GM20000 (cell line): ENCODE measurements at regions not wholly inside any gene's neighbourhood (a gene's known extent, or its start where the extent isn't known, plus 50 kb on each side); places are given as distances from the start of the nearest gene placed in this dataset.

Experiments used
- DNase-seq: peaks from one replicate; pipeline ENCODE4 v3.0.0; 2012; ENCODE audit warnings: low spot score
- TF ChIP-seq, protein P1 (sequence below): IDR thresholded peaks from 2 replicates; pipeline ENCODE4 v1.5.1; 2012; ENCODE audit warnings: mild to moderate bottlenecking, control low read depth; ENCODE audit errors: extremely low read depth, missing control alignments

DNA sequence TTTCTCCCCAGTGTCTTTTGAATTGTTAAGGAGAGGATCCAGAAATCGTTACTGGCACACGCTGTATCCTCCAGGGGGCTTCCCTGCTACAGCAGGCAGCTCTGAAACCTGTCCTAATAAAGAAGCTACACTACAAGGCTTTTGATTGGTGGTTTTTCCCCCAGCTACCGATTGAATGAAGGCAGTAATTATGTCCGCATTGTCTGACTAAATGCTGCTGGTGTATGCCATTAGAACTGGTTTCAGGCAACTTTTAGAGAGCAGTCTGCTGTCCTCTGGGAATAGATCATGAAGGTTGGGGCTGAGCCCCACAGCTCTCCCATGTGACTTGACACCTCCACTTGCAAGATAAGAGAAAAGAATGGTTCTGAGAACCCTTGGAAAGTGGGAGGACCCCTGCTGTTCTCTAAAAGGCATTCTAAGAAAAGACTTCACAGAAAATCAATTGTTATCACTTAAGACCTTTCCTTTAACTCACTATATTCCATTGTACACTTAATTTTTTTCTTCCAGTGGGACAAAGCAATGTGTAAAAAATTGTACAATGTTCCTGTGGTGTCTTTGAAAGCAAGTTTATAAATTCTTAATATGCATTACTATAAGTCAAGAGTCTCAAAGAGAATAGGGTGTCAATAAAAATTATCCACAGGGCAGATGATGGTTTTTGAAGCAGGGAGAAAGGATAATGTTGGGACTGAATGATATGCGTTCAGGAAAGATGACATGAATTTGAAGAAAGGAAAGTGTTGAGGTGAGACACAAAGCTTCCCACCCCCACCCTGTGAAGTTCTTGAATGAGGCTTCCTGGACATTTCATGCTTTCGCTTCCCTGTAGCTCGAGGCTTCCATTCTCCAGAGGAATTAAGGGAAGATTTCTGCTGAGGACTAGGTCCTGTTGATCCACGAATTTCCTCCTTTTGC lies 53.0 kb upstream of the DAZL start:
- TF ChIP-seq, protein P1, sequence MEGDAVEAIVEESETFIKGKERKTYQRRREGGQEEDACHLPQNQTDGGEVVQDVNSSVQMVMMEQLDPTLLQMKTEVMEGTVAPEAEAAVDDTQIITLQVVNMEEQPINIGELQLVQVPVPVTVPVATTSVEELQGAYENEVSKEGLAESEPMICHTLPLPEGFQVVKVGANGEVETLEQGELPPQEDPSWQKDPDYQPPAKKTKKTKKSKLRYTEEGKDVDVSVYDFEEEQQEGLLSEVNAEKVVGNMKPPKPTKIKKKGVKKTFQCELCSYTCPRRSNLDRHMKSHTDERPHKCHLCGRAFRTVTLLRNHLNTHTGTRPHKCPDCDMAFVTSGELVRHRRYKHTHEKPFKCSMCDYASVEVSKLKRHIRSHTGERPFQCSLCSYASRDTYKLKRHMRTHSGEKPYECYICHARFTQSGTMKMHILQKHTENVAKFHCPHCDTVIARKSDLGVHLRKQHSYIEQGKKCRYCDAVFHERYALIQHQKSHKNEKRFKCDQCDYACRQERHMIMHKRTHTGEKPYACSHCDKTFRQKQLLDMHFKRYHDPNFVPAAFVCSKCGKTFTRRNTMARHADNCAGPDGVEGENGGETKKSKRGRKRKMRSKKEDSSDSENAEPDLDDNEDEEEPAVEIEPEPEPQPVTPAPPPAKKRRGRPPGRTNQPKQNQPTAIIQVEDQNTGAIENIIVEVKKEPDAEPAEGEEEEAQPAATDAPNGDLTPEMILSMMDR: no peak
- no peak for DNase-seq

DNA sequence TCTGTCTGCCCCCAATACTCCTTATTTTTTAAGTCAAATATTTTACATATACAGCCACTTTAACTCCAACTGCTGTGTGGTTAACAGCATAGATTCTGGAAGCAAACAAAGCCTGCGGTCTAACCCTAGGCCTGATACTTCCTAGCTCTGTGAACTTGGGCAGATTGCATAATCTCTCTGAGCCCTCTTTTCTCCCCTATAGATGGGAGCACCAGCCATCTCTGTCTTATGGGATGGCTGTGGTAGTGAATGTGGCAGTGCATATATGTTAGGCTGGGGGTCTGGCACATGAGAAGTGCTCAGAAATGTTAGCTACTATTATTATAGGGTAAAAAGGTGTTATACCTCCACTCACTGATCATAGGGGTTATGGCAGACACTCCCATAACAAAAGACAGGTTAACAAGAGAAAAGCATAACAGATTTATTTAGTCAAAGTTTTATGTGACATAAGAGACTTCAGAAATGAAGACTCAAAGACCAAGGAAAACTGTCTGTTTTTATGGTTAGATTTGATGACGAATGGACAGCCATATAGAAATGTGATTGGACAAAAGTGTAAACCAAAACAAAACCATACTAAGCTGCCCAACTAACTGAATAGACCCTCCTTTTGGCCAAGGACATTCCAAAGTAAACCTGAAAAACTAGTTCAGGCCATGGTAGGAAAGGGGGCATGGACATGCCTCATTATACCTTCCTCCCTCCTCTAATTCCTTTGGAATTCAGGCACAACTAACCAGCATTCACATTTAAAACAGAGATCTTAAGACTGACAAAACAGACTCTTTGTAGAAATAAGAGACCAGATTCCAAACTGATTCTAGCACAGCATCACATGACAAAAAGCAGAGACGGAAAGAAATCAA lies 53.9 kb upstream of the DAZL start:
- no peak for DNase-seq
- TF ChIP-seq, protein P1: no peak

DNA sequence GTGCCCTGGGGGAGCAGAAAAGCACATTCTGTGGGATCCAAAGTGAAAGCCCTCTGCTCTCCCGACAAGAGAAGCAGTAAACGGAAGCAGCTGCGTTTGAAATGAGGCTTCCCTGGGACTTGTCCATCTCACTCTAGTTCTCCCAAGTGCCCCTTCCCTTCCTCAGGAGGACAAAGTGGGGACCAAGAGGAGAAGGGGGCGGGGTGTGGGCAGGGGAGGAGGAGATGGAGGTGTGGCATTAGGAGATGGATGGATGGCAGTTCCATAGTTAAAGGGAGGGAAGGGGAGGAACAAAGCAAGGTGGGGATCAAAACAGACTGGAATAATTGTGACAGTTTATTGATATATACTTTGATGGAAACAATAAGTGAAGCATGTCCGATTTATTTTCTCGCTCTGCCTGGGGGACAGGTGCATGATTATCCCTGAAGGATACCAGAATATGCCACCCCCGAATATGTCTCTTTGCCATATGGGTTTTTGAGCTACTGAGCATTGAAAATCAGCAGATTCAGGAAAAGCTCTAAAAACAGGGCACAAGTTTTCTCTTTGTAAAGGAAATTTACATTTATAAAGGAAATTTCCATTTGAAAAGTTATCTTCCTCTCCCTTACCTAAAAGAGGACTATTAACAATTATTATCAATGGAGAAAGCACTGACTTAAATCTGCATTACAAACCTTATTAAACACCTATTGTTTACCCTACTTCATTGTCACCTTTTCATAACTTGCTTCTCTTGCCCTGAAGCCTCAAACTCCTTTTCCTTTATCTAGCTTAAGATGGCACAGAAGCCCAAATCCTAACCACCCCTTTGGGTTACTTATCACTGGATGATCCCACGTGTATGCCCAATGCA lies 58.9 kb upstream of the DAZL start:
- DNase-seq: no peak
- TF ChIP-seq, protein P1: no peak

DNA sequence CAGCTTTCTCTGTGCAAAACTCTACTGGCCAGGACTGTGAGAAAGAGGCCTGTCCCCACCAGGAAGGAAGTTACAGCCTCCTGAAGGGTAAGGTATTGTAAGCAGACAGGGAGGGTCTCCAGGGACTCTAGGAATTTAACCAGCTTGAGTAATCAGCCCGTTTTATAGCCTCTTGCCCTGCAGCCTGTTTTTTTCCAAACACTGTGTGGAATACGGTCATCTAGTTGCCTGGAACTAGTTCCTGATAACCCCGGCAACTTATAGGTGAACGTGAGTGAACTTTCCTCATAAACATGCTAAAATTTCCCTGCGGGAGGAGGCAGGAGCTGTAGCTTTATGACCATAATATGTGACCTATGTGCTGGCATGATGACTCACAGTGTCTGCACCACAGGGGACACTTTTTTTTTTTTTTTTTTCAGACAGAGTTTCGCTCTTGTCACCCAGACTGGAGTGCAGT lies 60.1 kb upstream of the DAZL start:
- no peak for DNase-seq
- TF ChIP-seq, protein P1: no peak

DNA sequence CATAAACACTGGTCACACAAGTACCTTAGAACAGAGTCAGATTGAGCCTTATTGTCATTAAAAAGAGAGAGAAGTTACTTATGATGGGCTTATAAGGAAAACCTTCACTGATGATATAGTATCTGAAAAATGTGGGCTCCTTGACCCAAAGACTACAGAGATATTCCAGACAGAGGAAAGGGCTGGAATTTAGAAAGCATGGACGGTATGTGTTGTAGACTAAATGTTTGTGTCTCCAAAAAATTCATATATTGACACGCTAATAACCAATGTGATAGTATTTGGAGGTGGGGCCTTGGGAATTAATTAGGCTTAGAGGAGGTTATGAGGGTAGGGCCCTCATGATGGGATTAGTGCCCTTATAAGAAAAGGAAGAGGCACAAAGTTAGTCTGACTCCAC lies 61.0 kb upstream of the DAZL start:
- no peak for DNase-seq
- TF ChIP-seq, protein P1: no peak

DNA sequence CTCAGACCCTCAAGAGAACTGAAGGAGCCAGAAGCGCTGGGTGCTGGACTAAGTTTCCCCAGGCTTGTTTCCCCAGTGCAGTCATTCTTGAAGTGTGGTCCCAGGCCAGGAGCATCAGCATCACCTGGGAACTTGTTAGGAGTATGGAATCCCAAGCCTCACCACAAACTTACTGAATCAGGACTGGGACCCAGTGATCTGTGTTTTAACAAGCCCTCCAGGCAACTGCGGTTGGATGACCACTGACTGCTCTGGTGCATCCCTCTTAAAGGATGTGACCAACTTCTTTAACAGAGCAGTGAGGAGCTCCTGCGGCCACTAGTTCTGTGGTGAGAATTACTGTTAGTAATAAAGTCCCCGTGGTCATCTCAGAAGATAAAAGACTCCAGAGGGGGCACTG lies 62.4 kb upstream of the DAZL start:
- TF ChIP-seq, protein P1: no peak
- no peak for DNase-seq
